ENCODE measurements at regions not wholly inside any gene's neighbourhood (a gene's known extent, or its start where the extent isn't known, plus 50 kb on each side); places are given as distances from the start of the nearest gene placed in this dataset.

- TF ChIP-seq CTCF (IDR thresholded peaks at IDR 0.05 in 2 of 3, conservative IDR thresholded peaks at IDR 0.05 in 1 of 3; ENCODE audit: borderline replicate concordance in 1 of 3, insufficient read depth in 1 of 3, low read depth in 2 of 3, low read length in 2 of 3) (no peak), REST (IDR thresholded peaks at IDR 0.05; ENCODE audit: low read depth) (no peak), YY1 (IDR thresholded peaks at IDR 0.05; ENCODE audit: extremely low read depth, insufficient replicate concordance, low read depth, low read length) (no peak), SIN3A (IDR thresholded peaks at IDR 0.05; ENCODE audit: low read depth) (no peak)
These were observed 246.1 kb downstream of the SI start for GRCh38 chr3:164832216-164832615.

All from HCT116 (cell line).